Astrocyte (in vitro differentiated cells and primary cell): ENCODE measurements at regions not wholly inside any gene's neighbourhood (a gene's known extent, or its start where the extent isn't known, plus 50 kb on each side); places are given as distances from the start of the nearest gene placed in this dataset.

Experiments
- CTCF ChIP-seq: IDR thresholded peaks from 2 replicates; pipeline ENCODE4 v1.5.1; 2011; ENCODE audit warnings: low read depth, mild to moderate bottlenecking, inconsistent platforms, low read length, moderate library complexity; ENCODE audit not compliant: insufficient read depth
- EZH2 ChIP-seq: IDR thresholded peaks from 2 replicates; pipeline ENCODE4 v1.6.1; 2012; ENCODE audit warnings: mild to moderate bottlenecking, low read length, inconsistent platforms; ENCODE audit not compliant: insufficient read depth

GRCh38 chr7:4449263-4449662 lies 232.8 kb upstream of the FOXK1 start:
- TF ChIP-seq CTCF (no peak), EZH2 (no peak)
